ENCODE measurements at regions not wholly inside any gene's neighbourhood (a gene's known extent, or its start where the extent isn't known, plus 50 kb on each side); places are given as distances from the start of the nearest gene placed in this dataset.

DNA sequence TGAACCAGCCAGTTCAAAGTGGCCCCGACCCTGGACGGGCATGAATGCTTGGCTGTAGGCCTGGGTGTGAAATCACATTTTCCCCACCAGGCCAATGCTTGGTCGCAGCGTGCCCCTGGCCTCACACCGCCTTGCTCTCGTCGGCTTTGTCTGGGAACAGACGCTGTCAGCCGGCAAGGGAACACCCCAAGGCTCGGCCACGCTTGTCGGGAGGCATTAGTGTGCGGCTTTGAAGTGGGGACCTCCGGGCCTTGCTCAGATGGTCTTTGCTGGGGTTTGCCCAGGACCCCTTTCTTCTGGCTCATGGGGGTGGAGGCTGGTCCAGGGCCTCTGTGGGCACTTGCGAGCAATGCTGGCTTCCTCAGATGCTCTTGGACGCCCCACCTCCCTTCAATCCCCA is 79.1 kb downstream of the INHBB start:
- DNase-seq (ENCODE audit: low read depth, low spot score), result no peak

DNA sequence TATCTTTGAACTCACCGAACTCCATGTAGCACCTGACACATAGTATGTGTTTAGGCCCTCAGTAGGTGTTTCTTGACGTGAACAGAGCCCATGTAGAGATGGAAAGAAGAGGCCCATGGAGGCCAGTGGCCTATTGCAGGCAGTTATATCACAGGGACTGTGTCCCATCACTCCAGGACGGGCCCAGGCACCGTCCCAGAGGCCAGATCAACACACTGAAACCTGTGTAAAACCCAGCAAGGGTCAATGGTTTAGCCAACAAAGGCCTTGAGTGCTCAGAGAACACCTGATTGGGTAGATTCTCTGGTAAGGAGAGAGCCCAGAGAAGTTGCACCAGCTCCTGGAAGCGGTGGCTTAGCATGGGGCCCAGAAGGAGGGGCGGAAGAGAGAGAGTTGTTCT is 82.8 kb downstream of the INHBB start:
- no peak for DNase-seq (ENCODE audit: low read depth, low spot score)

DNA sequence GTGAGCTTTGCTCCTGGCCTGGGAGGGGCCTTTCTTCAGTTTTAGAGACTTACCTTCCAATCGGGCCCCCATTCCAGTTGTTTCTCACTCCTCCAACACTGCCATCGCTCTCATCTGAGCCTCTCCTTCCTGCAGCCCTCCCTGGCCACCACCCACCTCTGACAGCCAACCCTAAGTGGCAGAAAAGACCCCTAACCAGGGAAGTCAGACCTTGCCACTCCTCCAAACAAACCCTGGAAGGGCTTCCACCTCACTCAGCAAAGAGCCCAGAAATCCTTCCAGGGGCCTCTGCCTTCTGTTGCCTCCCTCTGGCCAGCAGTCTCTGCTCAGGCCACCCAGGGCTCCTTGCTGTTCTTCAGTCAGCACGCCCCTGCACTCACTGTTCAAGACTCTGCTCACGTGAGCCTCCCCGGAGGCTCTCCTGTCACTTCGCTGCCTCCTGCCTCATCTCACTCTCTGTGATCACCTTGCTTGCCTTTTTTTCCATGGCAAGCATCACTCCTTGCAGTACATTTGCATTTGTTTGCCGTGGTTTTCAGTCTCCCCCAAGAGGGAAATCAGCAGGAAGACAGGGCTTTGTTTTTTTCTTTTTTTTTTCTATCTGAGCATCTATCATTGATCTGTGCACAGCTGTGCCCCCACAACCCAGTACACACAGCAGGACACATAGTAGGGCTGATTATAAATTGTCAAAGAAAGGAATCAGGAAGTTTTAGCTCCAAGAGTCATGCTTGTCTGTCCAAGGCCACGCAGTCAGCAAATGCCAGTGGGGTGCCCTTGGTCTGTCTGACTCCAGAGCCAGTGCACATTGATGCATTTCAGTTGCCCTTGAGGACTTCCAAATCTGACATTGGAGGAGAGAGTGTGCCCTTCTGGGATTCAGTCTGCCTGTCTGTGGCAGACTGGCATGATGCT is 83.9 kb downstream of the INHBB start:
- DNase-seq (ENCODE audit: low read depth, low spot score), result no peak

DNA sequence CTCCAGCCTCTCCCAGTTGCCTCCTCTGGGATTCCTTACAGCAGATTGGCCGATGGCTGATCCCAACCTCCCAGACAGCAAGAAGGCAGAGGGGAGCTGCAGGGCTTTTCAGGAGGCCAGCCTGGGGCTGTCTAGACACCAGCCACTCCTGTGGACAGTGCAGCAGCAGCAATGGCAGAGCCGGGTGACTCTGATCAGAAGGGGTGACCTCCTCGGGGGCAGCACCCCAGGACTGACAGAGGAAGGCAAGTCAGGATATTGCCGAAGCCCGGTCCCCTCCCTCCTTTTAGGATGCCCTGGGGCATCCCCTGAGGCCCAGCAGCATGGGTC is 84.5 kb downstream of the INHBB start:
- no peak for DNase-seq (ENCODE audit: low read depth, low spot score)

DNA sequence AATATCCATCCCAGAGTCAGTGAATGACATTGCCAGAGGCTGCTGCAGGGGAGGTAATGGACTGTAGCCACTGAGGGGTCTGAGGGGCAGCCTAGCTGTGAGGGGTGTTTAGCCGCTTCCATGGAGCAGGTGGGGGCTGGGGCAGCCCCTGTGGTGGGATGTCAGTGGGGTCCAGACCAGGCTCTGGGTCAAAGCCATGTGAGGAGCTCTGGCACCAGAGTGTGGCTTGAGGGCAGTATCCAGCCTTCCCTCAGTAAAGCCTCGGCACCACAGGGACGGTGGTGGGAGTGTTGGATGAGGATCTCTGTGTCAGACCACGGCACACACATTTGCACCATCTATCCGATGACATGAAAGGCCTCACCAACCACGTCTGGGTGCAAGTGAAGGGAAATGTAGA is 85.0 kb downstream of the INHBB start:
- DNase-seq (ENCODE audit: low read depth, low spot score), result no peak

DNA sequence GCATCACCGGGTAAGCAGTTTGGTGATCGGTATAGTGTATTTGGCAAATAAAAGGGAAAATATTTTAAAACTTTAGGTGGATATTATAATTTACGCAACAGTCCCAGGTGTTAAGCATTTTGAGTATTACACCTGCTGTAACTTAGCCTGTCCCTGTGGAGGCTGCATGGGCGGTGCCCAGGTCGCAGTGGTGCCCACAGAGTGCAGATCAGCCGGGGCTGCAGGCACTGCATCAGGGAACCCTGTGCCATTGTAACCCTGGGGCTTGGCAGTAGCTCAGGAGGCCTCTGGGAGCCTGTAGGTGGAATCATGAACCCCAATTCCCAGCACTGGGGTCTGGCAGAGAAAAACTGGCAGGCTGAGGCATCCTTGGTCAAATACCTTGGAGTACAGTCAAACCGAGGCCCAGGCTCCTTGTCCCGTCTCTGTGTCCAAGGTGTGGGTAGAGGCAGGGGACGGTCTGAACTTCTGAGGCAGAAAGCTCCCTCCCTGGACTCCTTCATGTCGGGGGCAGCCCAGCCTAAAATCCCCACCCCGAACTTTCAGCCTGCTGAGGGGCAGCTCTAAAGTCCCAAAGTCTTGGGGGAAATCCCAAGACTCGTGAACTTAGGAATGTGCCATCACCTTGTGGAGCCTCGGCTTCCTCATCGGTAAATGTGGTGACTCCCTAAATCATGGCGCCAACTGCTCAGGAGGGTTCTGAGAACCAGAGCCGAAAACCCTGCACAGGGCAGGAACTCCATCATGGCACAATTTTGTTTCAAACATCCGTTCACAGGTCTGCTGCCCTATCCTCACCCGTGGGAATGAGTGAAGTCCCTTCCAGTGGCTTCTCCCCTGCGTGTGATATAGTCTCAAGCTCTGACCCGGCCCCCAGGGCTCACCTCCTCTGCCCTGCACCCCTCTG is 85.7 kb downstream of the INHBB start:
- no peak for DNase-seq (ENCODE audit: low read depth, low spot score)

DNA sequence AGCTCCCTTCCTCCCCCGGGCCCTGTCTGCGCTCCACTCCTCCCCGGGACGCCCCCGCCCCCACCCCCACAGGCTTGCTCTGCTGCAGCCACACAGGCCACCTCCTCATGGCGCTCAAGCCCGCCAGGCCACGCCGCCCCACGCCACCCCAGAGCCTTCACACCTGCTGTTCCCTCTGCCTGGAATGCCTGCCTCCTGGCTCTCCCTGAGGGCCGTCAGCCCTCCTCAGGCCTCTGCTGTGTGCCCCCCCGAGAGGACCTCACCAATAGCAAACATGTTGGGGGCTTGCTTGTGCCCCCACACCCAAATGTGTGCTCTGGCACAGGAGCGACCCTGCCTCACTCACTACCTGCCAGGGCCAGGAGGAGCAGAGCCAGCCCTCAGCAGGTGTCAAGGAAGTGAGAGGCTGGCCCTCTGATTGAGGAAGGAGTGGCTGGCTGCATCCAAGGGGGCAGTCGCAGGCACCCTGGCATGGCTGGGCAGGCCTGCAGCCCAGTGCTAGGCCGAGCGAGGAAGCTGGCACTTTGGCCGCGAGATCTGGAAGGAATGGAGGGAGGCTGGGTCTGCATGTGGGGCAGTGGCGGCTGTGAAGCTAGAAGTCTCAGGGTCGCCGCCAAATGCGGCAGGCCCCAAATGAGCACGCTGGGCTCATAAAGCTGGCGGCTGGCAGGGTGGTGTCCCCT is 86.5 kb downstream of the INHBB start:
- DNase-seq (ENCODE audit: low read depth, low spot score), result no peak

DNA sequence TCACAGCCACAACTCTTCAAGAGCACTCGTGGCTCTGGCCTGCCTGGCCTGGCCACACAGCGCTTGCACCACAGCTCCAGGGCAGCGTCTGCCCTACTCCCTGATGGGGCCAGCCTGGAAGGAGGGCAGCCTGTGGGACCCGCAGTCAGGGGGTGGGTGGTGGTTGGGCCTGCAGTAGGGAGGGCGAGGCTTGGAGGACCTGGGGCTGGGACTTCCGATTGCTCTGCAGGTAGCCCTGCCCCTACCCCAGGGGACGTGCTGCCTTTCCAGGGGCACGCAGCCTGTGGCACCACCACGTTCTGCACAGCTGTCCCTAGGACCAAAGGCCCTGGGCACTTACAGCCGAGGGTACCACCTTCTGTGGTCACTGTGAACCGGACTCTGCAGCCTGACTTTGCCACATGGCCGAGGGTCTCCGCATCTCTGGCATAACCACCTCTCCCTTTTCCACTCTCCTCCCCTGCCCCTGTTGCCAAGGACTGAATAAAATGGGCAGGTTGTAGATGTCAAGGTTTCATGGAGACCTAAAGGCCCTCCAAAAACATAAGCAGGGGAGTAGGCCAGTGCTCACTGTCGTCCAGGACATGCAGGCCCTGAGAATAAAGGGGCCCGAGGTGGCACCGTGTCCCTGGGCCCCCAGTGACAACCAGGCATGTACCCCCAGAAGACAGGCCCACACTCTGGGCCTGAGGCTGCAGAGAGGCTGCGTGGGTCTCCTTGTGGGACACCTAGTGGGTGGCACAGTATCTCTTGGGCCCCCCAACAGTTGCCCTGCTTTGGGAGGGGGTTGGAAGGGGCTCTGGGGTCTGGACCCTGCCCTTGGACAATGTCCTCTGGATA is 87.3 kb downstream of the INHBB start:
- no peak for DNase-seq (ENCODE audit: low read depth, low spot score)

DNA sequence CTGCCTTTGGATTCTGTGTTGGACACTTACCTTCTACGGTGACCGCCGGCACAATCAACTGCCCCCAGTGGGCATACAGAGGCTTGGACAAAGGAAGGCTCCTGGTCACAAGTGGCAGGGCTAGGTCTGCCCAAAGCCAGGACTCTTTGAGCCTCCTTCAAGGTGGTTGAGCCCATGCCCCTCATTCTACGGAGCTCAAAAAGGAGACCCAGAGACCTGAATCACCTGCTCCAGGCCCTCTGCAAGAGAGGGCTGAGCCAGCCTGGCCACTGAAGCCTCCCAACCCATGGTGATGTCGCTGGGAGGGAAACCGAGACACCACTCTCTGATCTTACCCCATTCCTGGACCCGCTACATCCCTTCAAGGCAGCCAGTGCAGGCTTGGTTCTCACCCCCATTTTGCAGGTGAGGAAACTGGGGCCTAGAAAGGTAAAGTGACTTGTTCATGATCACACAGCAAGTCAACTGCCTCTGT is 87.9 kb downstream of the INHBB start:
- no peak for DNase-seq (ENCODE audit: low read depth, low spot score)

DNA sequence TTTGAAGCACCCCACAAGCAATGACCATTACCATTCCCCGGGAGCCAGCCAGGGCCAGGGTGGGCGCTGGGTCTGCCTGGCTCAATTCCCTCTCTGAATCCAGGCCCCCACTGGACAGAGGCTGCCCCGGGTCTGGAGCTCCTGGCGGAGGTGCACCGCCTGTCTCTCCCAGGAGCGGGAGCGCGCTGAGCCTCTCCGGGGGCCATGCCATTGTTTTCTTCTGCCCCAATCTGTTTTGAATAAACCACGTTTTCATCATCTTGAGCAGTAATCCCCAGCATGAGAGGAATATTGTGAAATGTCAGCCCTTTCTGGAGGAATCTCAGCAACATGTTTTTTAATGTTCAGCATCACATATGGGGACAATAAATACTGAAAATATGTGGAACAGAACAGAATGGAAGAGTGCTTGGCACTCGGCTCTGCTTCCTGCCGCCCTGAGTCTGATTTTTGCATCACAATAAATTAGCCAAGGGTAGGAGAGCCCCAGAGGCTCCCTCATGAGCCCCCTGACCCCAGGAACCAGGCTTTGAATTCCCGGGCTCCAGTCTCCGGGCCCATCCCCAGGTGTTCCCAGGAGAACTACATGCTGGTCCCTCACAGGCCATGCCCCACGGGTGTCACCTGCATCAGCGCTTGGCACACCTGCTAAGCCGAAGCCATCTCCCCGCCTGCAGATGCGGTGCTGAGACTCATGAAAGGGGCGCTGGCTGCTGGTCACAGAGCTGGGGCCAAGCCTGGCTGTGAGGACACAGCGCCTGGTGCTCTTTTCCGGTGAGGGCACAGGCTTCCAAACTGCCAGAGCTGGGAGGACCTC is 88.8 kb downstream of the INHBB start:
- DNase-seq (ENCODE audit: low read depth, low spot score), result no peak

DNA sequence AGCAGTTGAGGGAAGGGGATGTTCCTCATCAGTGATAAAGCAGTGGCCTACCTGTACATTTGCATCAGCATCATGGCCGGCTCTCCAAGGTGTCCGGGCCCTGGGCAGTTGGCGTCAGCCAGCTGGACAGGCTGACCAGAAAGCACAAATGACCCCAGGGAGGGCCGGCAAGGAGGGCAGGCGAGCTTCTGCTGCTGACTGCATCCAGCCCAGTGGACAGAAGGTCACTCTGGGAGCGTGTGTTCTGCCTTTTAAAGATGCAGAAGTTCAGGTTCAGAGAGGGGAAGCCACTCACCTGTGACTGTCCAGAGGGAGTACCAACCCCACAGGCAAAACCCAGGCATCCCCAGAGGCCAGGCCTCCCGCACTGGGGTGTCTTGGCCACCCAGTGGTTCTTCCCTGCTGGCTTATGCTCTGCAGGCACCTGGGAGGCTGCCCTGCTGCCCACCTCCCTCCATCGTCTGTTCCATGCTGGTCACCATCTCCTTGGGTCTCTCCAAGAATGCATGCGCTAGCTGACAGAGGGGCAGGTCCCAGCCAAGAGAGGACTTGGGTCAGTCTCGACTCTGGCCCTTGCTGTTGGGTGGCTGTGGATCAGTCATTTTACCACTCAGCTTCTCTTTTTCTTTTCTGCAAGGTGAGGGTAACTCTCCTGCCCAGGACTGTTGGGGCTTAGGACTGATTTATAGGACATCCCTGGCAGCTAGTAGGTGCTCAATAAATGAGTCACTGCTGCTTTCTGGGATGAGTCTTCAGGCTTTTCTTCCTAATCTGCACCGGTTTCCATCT is 89.9 kb downstream of the INHBB start:
- DNase-seq (ENCODE audit: low read depth, low spot score), result no peak

DNA sequence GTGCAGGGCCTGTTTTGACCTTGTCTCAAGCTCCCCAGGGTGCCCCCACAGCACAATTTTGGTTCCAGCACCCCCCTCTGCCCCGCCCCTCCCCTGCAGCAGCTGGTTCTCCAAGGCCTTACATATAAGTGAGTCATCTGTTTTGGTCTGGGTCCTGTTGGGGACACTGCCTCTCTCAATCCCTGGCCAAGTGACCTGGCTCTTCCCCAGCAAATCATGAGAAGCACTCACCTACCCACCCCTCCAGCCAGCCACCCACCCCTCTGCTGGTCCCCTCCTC is 90.5 kb downstream of the INHBB start:
- no peak for DNase-seq (ENCODE audit: low read depth, low spot score)

DNA sequence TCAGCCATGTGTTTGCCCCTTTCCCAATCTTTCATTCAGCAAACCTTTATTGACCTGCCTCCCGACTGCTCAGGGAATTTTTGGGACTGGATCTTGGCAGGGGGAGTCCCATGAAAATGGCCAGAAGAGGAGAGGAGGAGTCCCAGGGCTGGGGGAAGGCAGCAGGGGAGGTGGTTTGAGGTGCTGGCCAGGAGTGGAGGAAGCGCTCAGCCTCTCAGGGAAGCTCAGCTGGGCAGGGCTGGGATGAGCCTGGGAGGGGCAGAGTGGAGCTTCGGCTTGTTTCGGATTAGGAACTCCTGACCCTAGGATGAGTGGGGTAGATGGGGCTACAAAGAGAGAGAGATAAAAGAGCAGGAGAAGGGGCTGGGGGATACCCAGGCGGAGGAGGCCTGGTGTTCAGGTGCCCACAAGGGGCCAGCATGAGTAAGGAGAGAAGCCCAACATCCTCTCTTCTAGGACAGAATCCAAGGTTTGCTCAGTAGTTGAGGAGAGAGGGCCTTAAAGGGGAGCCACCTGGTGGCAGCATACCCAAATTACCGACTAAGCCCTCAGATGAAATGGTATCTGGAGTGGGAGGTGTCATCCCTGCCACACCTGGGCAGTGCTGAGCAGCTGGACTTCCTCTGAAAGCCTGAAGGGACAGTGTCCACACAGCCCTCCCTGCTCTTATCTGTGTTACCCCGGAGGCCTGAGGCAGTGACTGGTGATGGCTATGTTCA is 91.1 kb downstream of the INHBB start:
- no peak for DNase-seq (ENCODE audit: low read depth, low spot score)

DNA sequence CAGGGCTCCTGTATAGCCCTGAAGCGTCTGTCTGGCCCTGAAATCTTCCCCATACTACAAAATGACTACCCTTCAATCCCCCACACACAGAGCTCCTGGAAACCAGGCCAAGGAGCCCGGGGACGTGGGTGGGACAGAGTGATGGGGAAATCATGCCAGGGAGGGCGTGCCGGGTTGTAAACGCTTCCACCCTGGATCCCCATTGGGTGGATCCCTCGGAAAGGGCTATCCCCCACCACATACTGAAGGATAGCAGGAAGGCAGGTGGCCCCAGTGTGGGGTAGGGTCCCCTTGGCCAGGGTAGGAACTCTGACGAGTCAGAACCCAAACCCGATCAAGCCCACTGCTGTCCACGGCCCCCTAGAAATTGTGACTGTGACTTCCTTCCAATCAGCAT is 91.7 kb downstream of the INHBB start:
- DNase-seq (ENCODE audit: low read depth, low spot score), result no peak

DNA sequence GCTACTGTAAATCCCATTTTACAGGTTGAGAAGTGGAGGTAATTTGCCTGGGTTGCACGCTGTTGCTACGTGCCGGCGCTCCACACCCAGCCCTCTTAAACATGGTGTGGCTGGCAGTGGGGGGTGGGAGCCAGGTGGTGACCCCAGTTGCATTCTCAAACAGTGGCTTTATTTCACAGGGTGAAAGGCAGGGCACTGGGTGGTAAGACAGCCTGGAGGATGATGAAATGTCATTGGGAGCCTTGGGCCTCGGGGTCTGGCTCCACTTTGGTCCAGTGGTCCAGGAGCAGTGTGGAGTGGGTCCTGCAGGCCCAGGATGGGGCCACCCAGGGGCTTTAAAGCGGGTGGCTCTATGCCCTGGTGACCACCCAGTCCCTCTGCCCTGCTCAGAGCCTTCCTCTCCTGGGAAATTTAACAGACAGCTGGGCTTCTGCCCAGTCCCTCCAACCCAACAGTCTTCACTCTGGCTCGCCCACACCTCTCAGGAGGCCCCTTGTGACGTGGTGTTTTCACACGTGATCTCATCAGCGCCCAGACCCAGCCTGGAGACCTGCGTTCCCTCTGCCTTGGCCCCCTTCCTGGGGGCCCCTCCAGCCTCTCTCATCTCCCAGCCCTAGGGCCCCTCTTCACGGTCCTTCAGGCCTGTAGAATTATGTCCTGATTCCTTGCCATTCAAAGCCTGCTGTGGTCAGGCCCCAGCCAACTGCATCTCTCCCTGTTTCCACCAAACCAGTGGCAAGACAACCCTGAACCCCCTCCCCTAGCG is 92.5 kb downstream of the INHBB start:
- no peak for DNase-seq (ENCODE audit: low read depth, low spot score)

DNA sequence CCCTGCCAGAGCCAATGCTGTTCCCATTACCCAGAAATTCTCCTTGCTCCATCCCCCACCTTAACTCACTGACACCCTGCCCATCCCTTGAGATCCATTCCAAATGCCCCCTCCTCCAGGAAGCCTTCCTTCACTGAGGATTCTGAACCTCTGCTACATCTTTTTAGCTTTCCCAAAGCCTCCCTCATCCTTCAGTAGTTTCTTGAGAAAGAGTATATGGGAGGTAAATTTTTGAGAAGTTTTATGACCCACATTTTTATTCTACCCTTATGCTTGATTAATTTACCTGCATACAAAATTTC is 93.1 kb downstream of the INHBB start:
- DNase-seq (ENCODE audit: low read depth, low spot score), result no peak

DNA sequence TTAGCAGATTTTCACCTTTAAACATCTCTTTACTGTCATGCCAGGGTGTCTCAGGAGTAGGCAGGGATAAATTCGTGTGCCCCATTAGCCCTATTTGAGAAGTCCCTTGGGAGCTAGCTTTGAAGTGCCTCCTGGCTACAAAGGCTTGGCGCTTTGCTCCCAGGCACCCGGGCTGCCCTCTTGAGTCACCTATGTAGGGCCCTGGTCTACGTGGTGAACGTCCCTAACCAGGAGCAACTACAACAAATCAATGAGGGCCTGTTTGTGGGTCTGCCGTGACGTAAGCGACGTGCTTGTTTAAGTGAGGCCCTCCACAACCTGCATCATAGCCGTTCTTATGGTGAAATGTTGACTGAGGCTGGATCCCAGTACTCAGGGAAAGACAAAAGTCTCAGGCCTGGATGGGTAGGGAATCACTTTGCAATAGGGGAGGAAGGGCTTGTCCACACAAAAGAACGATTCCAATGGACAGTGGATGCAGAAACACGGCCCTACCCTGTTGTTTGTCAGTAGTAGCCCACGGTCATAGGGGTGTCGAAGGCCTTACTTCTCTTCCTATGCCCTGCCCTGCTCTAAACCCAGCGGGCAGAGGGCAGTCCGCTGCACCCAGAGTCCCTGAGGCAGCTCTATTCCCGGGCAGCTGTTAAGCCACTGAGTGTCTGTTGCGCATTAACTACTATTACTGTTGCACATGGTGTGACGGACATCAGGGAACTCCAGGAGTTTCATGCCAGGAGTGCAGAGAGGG is 93.9 kb downstream of the INHBB start:
- DNase-seq (ENCODE audit: low read depth, low spot score), result no peak

Data from pulmonary artery endothelial cell (primary cell).